CD14-positive monocyte (primary cell): ENCODE measurements at regions not wholly inside any gene's neighbourhood (a gene's known extent, or its start where the extent isn't known, plus 50 kb on each side); places are given as distances from the start of the nearest gene placed in this dataset.

Experiments
- DNase-seq, 3 donors: peaks; one replicate each; pipeline ENCODE4 v3.0.0-alpha.2; 2011 to 2022
- H2AFZ ChIP-seq: 2 replicates; pipeline ENCODE4 v1.6.0; 2012; ENCODE audit warnings: mild to moderate bottlenecking, low read depth, low read length, inconsistent platforms; ENCODE audit not compliant: insufficient read depth, poor library complexity, severe bottlenecking
- H3K27ac ChIP-seq, 2 donors: 1 replicate in 1 of 2; 2 replicates in 1 of 2; pipeline ENCODE4 v1.5.1; 2012 to 2013; ENCODE audit warnings: low read length in 2 of 2, control low read depth in 1 of 2, inconsistent platforms in 1 of 2, low read depth in 1 of 2, mild to moderate bottlenecking in 1 of 2
- H3K27me3 ChIP-seq, 2 donors: one replicate each; pipeline versions ENCODE4 v1.6.0 to v1.6.1; 2011 to 2013; ENCODE audit warnings: low read length in 2 of 2; ENCODE audit not compliant: control insufficient read depth in 2 of 2, insufficient read depth in 2 of 2
- H3K36me3 ChIP-seq, 2 donors: replicated peaks in 1 of 2; 1 replicate in 1 of 2; 2 replicates in 1 of 2; pipeline versions ENCODE4 v1.5.1 to v1.6.1; 2012 to 2013; ENCODE audit warnings: low read length in 2 of 2, control low read depth in 1 of 2, inconsistent platforms in 1 of 2, mild to moderate bottlenecking in 1 of 2; ENCODE audit not compliant: insufficient read depth in 2 of 2, control insufficient read depth in 1 of 2
- H3K4me1 ChIP-seq, 2 donors: 1 replicate in 1 of 2; 2 replicates in 1 of 2; pipeline versions ENCODE4 v1.5.1 to v1.6.1; 2012 to 2013; ENCODE audit warnings: low read length in 2 of 2, control low read depth in 1 of 2, inconsistent platforms in 1 of 2, mild to moderate bottlenecking in 1 of 2, moderate library complexity in 1 of 2; ENCODE audit not compliant: insufficient read depth in 2 of 2, control insufficient read depth in 1 of 2
- H3K4me2 ChIP-seq: replicated peaks from 2 replicates; pipeline ENCODE3; 2012; ENCODE audit warnings: low read length, moderate library complexity, mild to moderate bottlenecking; ENCODE audit not compliant: poor library complexity, severe bottlenecking; ENCODE audit errors: extremely low read depth
- H3K4me3 ChIP-seq, 3 experiments: fragments of 200-600 bp in 1 of 3; sonication (generic) in 1 of 3; replicated peaks in 1 of 3; 1 replicate in 2 of 3; 2 replicates in 1 of 3; pipeline ENCODE4 v1.5.1; 2011 to 2013; ENCODE audit warnings: low read length in 3 of 3, mild to moderate bottlenecking in 3 of 3, control low read depth in 2 of 3, low read depth in 2 of 3, inconsistent platforms in 1 of 3, moderate library complexity in 1 of 3
- H3K79me2 ChIP-seq: 2 replicates; pipeline ENCODE4 v1.6.0; 2012; ENCODE audit warnings: mild to moderate bottlenecking, control low read depth, inconsistent platforms, low read length, moderate library complexity; ENCODE audit not compliant: insufficient read depth
- H3K9ac ChIP-seq: 2 replicates; pipeline ENCODE4 v1.6.0; 2017; ENCODE audit warnings: low read length, mild to moderate bottlenecking; ENCODE audit not compliant: insufficient read depth, poor library complexity, severe bottlenecking
- H3K9me3 ChIP-seq, 2 donors: replicated peaks in 1 of 2; 1 replicate in 1 of 2; 2 replicates in 1 of 2; pipeline versions ENCODE4 v1.5.1 to v1.6.1; 2012 to 2013; ENCODE audit warnings: low read length in 2 of 2, control low read depth in 1 of 2; ENCODE audit not compliant: control insufficient read depth in 1 of 2, insufficient read depth in 1 of 2
- H4K20me1 ChIP-seq: 2 replicates; pipeline ENCODE4 v1.6.0; 2012; ENCODE audit warnings: mild to moderate bottlenecking, low read length, control low read depth, moderate library complexity; ENCODE audit not compliant: insufficient read depth
- H3K27ac Mint-ChIP-seq, 7 donors: one replicate each; pipeline ENCODE4 v1.8.0; 2020; ENCODE audit warnings: mild to moderate bottlenecking in 7 of 7, mixed read lengths in 7 of 7, moderate library complexity in 6 of 7, inconsistent platforms in 2 of 7
- H3K27me3 Mint-ChIP-seq, 3 donors: one replicate each; pipeline ENCODE4 v1.8.0; 2021 to 2022; ENCODE audit warnings: low read depth in 3 of 3, mild to moderate bottlenecking in 3 of 3, mixed read lengths in 3 of 3, moderate library complexity in 3 of 3, inconsistent platforms in 1 of 3
- H3K36me3 Mint-ChIP-seq, 2 donors: one replicate each; pipeline ENCODE4 v1.8.0; 2020; ENCODE audit warnings: mixed read lengths in 2 of 2, inconsistent platforms in 1 of 2, mild to moderate bottlenecking in 1 of 2
- H3K4me1 Mint-ChIP-seq: one replicate; pipeline ENCODE4 v1.8.0; 2020; ENCODE audit warnings: mild to moderate bottlenecking, mixed read lengths
- H3K4me3 Mint-ChIP-seq, 2 donors: one replicate each; pipeline ENCODE4 v1.8.0; 2020; ENCODE audit warnings: mild to moderate bottlenecking in 2 of 2, mixed read lengths in 2 of 2, moderate library complexity in 1 of 2
- H3K9me3 Mint-ChIP-seq, 7 donors: one replicate each; pipeline ENCODE4 v1.8.0; 2020 to 2022; ENCODE audit warnings: mixed read lengths in 7 of 7, mild to moderate bottlenecking in 6 of 7, moderate library complexity in 6 of 7, inconsistent platforms in 2 of 7
- CTCF ChIP-seq: fragments of 200-600 bp; IDR thresholded peaks from one replicate; pipeline ENCODE4 v1.8.0; 2022; ENCODE audit warnings: antibody characterized with exemption, mild to moderate bottlenecking
- WGBS: methylation state at CpG from one replicate; pipeline ENCODE4 v1.1.5; 2013; ENCODE audit warnings: missing lambda C conversion rate; ENCODE audit not compliant: insufficient coverage; 5-methylcytosine and 5-hydroxymethylcytosine counted together
- intact Hi-C, 2 donors: fragments of 100-400 bp; cut with micrococcal nuclease; formaldehyde crosslinking; loops; one replicate each; pipeline versions ENCODE4 v1.15.0 to v1.15.1; 2023

DNA sequence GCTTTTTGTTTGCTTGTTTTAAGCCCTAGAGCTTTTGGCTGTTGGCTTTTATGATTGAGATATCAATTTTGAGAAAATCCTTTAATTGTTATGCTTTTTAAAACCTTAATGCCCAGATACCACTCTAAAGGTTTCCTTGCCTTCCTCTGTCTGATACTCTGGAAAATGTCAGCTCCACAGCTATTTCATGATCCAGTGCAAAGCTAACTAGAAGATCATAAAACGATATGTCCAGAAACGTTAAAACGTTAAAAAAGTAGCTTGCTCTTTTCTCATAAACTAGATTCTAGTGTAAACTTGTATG is 189.5 kb upstream of the TENT5A start:
- Histone ChIP-seq H3K9me3 (no peaks in the 10 kb centered on the region), H3K36me3 (no peaks in the 10 kb centered on the region), H2AFZ (peak overlapping the region; percentile 54), H3K4me3 (no peak overlapping the region), H3K27me3 (no peaks in the 10 kb centered on the region), H3K4me2 (no peak overlapping the region), H3K79me2 (no peaks in the 10 kb centered on the region), H3K4me1 (peaks cover 14 to 30% of the 10 kb centered on the region in 2 donors), H3K9ac (no peak overlapping the region), H3K27ac (no peak overlapping the region), H4K20me1 (no peaks in the 10 kb centered on the region)
- TF ChIP-seq CTCF: no peak
- no peak overlapping the region for H3K27ac Mint-ChIP-seq
- no peak overlapping the region for H3K4me3 Mint-ChIP-seq
- WGBS: no CpG with 5 or more reads among the region's 3 CpGs
- peaks cover 0 to 2% (median 0%) of the 10 kb centered on the region in 3 donors for H3K27me3 Mint-ChIP-seq
- peaks cover 44% of the 10 kb centered on the region for H3K4me1 Mint-ChIP-seq
- intact Hi-C loops: no loop called here
- DNase-seq: no peak
- H3K36me3 Mint-ChIP-seq: no peaks in the 10 kb centered on the region
- H3K9me3 Mint-ChIP-seq: peaks cover 0 to 6% (median 0%) of the 10 kb centered on the region in 7 donors

- peaks cover 0 to 2% (median 0%) of the 10 kb centered on the region in 3 donors for H3K27me3 Mint-ChIP-seq
- Histone ChIP-seq H4K20me1 (no peaks in the 10 kb centered on the region), H3K9me3 (no peaks in the 10 kb centered on the region), H3K4me3 (no peak overlapping the region), H3K79me2 (no peaks in the 10 kb centered on the region), H2AFZ (peak overlapping the region; percentile 54), H3K36me3 (no peaks in the 10 kb centered on the region), H3K9ac (no peak overlapping the region), H3K4me1 (peaks cover 14 to 30% of the 10 kb centered on the region in 2 donors), H3K27ac (no peak overlapping the region), H3K4me2 (no peak overlapping the region), H3K27me3 (no peaks in the 10 kb centered on the region)
- H3K27ac Mint-ChIP-seq: no peak overlapping the region
- H3K9me3 Mint-ChIP-seq: peaks cover 0 to 7% (median 0%) of the 10 kb centered on the region in 7 donors
- H3K4me3 Mint-ChIP-seq: no peak overlapping the region
- TF ChIP-seq CTCF: no peak
- intact Hi-C loops: no loop called here
- no peaks in the 10 kb centered on the region for H3K36me3 Mint-ChIP-seq
- H3K4me1 Mint-ChIP-seq: peaks cover 44% of the 10 kb centered on the region
- no CpG with 5 or more reads among the region's 1 CpG for WGBS
- no peak for DNase-seq
Measured at GRCh38 chr6:81940451-81940985, 188.0 kb upstream of the TENT5A start.
